NCI-H1436 treated with DMSO at 0.1 percent for 48 hours (cell line): ENCODE measurements at regions not wholly inside any gene's neighbourhood (a gene's known extent, or its start where the extent isn't known, plus 50 kb on each side); places are given as distances from the start of the nearest gene placed in this dataset.
"Not testable (repeated sequence)": the region's sequence is repeated elsewhere in the genome, so short reads cannot be mapped to it uniquely, and the experiment has no call there.

Source experiments
- DNase-seq: peaks from one replicate; lab custom pipeline; 2025; lab: John Stamatoyannopoulos, UW

DNA sequence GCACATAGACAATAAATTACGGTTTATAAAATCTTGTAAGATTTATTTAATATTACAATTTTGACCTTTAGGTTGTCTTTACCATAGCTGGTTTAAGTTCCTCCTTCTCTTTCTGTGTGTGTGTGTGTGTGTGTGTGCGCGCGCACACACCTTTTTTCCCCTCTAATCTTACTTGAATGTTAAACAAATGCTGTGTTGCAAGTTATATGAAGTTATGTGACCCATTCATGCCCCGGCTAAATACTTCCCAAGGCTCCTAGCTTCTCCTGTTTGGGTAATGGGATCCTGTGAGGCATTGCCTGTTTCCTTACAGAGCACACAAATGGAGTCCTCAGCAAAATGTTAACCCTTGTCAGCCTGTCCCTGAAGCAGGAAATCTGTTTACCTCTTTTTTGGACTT is 125.6 kb upstream of the ZNF608 start:
- no peak for DNase-seq

- DNase-seq, result no peak
These were observed 126.2 kb upstream of the ZNF608 start for GRCh38 chr5:124872615-124873014.

GRCh38 chr5:124873188-124873587 is 126.7 kb upstream of the ZNF608 start:
- no peak for DNase-seq

- no peak for DNase-seq
These were observed 127.3 kb upstream of the ZNF608 start for GRCh38 chr5:124873713-124874112.

DNA sequence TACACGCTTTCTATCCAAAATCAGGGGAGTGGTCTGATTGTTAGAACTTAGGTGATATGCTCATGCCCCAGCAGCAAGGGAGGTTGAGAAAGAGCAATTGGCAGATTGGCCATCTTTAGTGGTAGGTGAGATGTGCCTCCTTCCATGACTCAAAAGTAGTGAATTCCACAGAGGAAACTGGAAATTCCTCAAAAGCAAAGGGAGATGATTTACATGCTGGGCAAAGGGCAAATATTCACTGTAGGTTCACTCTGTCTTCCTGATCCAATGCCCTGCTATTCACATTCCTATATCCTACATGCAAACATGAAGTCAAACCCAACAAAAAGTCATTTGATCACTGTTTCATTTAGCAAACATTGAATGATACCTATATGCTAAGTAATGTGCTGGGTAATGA is 130.1 kb upstream of the ZNF608 start:
- no peak for DNase-seq

DNA sequence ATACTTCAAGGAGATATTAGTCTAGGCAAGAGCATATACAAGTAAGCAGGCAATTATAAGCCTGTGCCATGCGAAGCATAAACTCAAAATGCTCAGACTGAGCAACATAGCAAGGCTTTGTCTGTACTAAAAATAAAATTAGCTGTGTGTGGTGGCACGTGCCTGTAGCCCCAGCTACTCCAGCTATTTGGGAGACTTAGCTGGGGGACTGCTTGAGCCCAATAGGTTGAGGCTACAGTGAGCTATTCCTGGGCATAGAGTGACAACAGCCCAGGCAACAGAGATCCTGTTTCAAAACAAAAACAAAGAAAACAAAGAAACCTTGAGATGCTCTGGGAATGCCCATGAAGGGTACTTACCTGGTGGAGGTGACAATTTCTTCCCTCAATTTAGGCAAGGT is 130.5 kb upstream of the ZNF608 start:
- DNase-seq, result no peak

DNA sequence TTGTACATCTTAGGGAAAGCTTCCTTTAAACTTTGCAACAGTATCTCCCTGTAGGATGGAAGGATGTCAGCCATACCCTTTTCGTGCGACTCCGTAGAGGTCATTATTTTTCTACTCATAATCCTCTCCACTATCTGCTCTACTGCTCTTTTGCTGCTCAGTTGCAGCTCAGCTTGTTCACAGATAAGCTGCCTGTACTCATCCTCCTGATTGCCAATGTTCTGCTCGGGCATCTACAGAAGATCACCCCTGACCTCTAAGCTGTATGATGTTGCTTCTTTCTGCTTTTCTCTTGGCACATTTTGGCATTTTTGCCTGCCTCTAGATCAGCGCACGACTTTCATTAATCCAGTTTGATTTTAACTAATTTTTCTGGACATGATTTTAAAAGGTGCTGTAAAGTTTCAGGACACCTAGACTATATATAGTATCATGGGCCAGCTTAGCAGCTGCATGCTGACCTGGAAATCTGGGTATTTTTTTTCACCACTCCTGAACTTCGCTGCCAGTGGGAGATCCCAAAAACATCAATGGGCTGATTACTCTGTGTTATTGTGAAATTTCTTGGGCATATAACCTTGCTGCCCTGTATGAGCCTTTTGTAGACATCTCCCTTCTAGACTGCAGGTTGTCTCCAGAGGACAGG is 131.2 kb upstream of the ZNF608 start:
- no peak for DNase-seq

DNA sequence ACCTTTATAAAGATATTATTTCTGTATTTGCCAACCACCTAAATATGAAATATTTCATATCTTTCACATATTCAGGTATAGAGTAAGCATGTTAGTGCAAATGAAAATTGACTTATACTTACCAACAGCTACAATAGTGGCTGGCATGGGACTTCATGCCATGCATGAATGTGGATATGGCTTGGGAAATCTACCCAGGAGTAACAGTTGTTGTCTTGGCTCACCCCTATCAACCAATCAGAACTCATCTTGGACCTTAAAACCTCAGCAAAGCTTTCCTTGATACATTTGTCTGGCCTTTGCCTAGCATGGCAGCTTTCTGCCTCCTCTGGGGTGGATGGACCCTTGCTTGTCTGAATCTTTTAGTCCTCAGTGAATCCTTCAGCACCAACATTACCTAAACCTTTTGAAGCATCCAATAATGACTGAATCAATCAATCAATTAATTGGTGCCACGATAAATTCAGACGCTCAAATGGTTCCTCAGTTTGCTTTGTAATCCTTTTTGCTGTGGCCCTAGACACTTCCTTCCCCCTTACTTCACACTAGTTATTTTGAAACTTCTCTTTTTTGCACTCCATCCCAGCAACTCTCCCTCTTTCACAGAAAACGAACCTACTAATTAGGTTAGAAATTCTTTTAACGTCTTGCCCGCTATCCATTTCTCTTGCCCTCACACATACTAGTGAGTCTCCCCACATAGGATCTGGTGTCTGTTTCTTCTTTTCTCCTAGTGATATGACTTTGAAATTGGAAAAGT is 132.3 kb upstream of the ZNF608 start:
- DNase-seq, result no peak

- DNase-seq, result no peak
These were observed 134.7 kb upstream of the ZNF608 start for GRCh38 chr5:124880903-124881697.

GRCh38 chr5:124883681-124884080 is 137.2 kb upstream of the ZNF608 start:
- DNase-seq, result no peak

GRCh38 chr5:124884114-124884513 is 137.7 kb upstream of the ZNF608 start:
- DNase-seq, result no peak

DNA sequence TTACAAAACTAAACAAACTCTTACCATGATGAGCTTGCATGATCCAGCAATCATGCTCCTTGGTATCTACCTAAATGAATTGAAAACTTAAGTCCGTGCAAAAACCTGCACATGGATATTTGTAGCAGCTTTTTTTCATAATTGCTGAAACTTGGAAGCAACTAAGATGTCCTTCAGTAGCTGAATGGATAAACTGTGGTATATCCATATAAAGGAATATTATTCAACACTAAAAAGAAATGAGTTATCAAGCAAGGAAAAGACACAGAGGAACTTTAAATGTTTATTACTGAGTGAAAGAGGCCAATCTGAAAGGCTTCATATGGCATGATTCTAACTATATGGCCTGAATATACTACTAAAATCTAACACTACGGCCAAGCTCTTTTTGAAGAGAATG is 139.1 kb upstream of the ZNF608 start:
- DNase-seq, result no peak

DNA sequence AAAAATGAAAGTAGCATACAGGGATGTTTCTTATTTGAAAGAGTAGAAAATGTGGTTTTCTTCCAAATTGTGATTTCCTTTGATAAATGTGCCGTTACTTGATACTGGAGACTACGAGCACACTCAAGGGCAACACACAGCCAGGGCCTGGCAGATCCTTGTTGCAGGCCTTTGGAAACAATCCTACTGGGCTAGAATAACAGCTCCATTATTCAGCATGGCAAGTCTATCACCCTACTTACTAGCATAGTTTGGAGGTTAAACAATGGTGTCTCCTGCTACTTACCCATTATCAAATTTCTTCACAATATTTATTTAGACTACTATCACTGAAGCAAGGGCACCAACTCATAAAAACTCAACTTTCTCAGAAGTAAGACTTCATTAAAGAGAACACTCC is 140.8 kb upstream of the ZNF608 start:
- no peak for DNase-seq

- DNase-seq, result no peak
These were observed 141.6 kb upstream of the ZNF608 start for GRCh38 chr5:124888050-124888506.

DNA sequence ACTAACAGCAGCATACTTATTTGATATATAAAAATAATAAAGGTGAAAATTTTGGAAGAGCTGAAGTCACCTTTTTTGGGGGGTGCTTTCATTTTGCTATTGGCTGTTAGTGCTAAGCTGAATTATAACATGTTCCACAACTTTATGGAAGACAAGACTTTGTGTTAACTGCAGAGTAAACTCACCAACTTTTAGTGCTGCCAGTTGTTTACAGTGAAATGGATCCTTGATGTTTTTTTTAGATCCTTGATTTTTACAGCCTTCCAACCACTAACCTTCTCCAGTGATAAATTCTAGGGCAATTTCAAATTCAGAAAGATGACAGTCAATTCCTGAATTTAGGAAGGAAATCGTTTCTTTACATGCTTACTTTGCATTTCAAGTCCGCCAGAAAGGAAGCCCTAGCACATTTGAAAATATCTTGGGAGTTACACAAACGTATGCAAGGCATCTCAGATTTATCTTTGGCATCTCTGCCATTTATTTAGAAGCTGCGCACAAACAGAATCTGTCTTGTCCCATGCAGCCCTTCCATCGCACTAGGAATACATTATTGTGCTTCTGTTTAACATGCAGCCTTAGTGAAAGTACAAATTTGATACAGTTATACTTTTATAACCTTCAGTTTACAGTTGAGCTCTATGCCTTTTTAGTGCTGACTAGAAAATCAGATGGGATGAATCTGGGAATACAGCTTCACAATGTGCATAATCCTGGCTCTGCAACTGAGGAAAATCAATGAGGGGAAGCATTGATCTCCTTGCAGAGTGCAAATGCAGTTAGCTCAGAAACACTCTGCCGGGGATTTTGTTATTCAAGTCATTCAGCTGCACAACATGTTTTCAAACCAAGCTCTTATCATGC is 142.4 kb upstream of the ZNF608 start:
- DNase-seq, result no peak

- no peak for DNase-seq
These were observed 143.0 kb upstream of the ZNF608 start for GRCh38 chr5:124889486-124889825.

- DNase-seq, result no peak
These were observed 143.4 kb upstream of the ZNF608 start for GRCh38 chr5:124889850-124890249.

- not testable (repeated sequence) for DNase-seq
These were observed 144.0 kb upstream of the ZNF608 start for GRCh38 chr5:124890442-124890841.

GRCh38 chr5:124891179-124891578 is 144.7 kb upstream of the ZNF608 start:
- DNase-seq, result no peak

- DNase-seq, result no peak
These were observed 145.9 kb upstream of the ZNF608 start for GRCh38 chr5:124892185-124892848.

GRCh38 chr5:124894541-124894940 is 148.1 kb upstream of the ZNF608 start:
- no peak for DNase-seq

DNA sequence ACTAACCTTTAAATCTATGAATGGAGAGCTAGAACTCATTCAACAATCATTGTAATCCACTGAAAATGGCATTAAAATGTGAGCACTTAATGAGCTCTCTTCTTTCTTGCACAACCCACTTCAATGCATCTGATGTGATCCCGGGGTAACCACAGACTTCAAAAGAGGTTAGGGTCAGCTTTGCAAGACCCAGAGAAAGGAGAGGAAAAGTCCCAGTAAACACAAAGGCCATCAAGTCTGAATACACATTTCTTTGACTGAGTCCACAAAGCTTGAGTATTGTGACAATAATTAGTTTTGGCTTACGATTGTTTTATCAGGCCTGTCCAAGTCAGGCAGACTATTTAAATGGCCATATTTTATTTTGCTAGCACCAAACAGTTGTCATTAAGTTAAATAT is 148.8 kb upstream of the ZNF608 start:
- DNase-seq, result no peak
